Tongue (tissue), 1 donor: ENCODE measurements at regions not wholly inside any gene's neighbourhood (a gene's known extent, or its start where the extent isn't known, plus 50 kb on each side); places are given as distances from the start of the nearest gene placed in this dataset.

Experiments
- DNase-seq: peaks from one replicate; pipeline ENCODE4 v3.0.0-alpha.2; 2015

GRCh38 chr1:17877316-17877715 lies 122.2 kb downstream of the ACTL8 start:
- no peak for DNase-seq

DNA sequence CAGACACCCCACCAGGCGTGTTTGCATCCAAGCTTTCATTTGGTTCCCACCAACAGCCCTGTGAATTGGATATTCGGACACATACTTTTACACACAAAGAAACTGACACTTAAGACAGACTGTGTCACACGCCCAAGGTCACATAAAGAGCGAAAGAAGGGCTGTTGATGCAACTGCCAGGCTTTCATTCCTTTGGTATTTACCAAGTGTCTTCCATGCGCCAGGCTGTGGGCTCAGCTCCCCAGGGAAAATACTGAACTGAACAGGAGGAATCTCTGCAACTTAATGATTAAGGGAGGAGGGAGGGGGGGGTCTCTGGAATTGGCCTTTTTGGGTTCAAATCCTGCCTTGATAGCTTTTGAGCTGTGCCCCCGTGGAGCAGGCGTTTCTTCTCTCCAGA lies 122.8 kb downstream of the ACTL8 start:
- no peak for DNase-seq

DNA sequence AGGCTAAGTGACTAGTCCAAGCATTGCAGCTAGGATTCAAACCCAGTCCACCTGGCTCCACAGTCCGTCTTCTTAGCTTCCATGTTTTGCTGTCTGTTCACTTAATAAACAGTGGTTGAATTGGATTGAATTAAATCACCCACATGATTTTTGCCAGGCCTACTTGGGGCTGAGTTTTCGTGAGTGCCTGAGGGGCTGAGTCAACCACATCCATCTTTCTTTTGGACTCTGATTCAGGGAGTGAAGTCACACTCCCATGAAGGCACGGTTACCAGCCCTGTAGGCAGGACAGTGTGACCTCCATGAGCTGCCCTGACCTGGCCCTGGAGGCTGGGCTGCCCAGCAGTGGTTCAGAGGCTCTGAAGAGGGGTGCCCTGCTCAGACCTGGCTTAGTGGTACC lies 123.7 kb downstream of the ACTL8 start:
- DNase-seq: no peak

DNA sequence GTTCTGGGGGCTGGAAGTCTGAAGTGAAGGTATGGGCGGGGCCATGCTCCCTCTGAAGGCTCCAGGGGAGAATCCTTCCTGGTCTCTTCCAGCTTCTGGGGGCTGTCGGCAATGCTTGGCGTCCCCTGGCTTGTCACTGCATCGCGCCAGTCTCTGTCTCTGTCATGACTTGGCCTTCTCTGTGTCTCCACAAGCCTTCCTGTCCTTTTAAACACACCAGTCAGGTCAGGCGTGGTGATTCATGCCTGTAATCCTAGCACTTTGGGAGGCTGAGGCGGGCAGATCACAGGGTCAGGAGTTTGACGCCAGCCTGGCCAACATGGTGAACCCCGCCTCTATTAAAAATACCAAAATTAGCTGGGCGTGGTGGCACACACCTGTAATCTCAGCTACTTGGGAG lies 125.3 kb downstream of the ACTL8 start:
- DNase-seq: no peak

- DNase-seq: no peak
These were observed 126.6 kb downstream of the ACTL8 start for GRCh38 chr1:17881761-17882160.

GRCh38 chr1:17883136-17883535 lies 128.0 kb downstream of the ACTL8 start:
- DNase-seq: no peak

DNA sequence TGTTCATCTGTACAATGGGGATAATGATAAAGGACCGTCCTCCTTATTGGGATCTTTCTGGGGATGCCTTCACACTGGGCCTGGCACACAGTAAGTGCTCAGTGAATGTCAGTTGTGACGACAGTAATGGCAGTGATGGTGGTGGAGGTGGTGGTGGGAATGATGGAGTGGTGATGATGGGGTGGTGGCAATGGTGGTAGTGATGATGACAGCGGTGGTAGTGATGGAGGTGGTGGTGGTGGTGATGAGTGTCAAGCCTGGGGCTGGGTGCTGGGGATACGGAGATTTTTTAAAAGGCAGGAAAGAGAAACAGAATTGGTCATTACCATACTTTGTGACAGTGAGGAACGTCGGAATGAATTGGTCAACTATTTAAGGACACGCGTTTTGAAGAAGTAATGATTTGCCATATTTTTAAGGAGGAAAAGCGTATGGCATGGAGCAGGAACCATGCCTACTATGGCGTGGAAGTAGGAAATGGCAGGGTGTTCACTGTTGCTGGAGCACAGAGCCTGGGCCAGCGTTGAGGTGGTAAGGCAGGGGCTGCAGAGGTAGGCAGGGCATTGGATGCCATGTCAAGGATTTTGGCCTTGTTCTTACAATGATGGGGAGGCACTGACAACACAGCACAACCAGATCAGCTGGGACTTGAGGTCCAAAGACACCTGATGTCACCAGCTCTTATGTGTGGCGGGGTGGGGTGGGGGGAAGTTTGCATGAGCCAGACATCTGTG lies 128.7 kb downstream of the ACTL8 start:
- no peak for DNase-seq

DNA sequence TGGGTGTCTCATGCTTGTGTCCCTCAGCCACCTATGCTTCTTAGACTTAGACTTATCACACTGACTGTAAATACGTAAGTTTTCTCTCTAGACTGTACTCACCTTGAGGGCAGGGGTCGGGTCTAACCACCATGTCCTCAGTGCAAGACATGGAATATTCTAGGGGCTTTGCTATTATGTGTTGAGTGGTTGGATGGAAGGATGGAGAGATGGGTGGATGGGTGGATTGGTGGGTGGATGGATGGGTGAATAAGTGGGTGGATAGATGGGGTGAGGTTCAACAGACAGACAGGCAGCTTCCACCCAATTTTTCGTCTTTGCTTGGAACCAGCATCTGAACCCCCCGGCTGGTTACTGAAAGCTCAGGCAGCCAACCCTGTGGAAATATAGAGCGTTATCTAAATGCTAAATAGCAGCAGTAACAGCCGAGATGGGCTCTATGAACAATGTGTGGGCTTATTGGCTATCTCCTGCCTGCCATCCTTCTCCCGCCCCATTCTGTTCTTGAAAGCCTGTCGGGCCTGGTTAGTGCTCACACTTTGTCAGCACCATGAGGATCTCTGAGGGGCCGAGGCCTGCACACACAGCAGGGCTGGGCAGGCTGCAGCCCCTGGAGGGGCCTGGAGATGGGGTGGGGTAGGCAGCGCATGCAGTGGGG lies 130.7 kb downstream of the ACTL8 start:
- DNase-seq: no peak

DNA sequence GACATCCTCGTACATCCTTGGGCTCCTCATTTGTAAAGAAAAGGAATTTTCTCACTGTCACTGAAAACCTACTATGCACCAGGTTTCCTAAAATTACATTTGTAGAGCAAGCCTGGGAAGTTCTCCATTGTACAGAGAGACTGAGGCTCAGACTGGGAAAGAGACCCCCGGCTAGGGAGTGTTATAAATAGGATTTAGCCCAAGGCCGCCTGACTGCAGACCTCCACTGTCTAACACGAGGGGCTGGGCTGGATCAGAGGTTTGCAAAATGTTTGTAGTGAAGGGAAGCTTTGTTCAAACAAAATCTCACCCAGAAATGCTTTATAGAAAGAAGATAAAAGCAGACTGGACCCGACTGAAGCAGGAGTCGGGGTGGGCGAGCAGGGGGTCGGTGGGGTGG lies 131.3 kb downstream of the ACTL8 start:
- no peak for DNase-seq

GRCh38 chr1:17886838-17887441 lies 131.8 kb downstream of the ACTL8 start:
- DNase-seq: no peak

DNA sequence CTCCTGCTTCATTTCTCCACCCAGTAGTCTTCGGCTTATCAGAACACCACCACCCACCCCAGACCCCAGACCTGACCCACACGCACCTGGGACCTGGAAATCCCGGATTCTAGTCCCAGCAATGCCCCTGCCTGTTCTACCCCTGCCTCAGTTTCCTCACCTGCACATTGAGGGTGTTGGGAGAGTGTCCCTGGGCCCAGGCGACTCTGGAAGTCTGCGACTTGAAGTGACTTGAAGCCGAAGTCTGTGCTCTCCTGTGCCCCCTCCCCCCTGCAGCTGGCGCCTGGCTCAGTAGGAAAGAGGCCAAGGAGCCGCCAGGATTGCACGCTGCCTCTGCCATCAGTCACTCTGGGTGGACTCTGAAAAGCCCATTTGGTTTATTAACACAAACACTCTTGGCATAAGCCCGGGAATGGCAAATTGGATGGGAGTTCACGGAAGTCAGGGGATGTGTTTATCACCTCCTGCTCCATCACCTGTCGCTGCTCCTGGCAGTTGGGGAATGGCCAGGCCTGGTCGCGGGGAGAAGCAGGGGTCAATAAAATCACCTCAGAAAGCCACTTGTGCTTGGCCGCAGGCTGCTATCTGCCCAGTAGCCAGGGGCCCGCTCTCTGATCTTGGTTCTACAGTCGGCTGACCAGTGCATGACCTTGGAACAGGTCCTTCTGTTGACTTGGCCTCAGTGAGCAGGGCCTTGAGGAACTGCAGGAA lies 132.7 kb downstream of the ACTL8 start:
- peak; percentile 24 for DNase-seq

DNA sequence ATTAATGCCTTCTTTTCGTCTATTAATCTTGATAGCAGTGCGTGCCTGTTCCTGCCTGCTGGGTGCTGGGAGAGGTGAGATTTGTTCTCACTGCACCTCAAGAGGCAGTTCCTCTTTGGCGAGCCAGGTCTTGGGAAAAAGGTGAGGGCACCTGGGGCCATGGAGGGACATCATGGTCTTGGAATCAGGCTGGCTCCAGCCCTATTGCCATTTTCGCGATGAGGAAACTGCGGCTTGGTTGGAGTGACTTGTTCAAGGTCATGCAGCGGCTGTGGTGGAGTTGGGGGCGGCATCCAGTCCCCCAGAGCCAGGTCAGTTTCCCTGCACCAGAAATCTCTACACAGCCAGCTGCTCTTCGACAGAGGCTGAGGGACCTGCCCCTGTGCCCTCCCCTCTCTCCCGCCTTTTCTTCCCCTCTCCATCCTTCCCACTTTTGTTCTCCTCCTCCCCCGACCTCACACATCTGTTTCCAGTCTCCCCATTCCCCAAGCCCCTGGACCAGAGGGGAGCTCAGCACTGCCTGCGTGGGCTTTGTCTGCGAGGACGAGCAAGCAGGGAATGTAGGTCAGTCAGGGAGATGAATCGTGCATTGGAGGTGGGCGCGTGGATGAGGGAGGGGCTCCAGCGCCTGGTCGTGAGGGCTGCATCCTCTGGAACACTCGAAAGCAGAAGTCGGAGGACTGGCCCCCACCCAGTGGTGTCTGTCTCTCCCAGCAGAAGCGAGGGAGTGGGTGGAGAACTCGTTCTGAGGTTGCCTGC lies 135.1 kb downstream of the ACTL8 start:
- no peak for DNase-seq

DNA sequence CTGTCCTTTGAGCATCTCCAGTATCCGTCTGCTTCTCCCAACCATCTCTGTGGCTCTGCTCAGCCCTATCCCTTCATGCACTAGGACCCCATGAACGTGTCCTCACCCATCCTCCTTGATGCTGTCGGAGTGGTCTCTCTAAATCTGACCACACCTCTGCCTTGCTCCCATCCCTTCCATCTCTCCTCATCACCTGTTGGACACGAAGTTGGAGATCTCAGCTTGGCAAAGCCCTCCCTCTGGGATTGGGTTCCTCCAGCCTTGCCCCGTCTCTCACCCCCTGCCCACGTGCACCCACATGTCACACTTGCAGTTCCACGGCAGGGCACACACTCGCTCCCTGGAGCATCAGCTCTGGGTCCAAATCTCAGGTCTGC lies 135.7 kb downstream of the ACTL8 start:
- no peak for DNase-seq

GRCh38 chr1:17891205-17892110 lies 136.3 kb downstream of the ACTL8 start:
- no peak for DNase-seq

- DNase-seq: no peak
These were observed 137.1 kb downstream of the ACTL8 start for GRCh38 chr1:17892225-17892624.

DNA sequence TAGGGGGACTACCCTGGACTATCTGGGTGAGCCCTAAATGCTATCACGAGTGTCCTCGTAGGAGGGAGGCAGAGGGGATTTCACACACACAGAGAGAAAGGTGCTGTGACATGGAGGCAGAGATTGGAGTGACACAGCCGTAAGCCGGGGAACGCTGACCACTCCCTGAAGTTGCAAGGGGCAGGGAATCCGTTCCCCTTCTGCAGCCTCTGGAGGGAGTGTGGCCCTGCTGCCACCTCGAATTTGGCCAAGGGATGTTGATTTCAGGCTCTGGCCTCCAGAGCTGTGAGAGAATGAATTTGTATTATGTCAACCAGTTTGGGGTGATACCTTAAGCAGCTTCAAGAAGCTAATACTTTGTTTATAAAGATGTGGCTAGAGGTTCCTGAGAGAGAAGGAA lies 137.7 kb downstream of the ACTL8 start:
- no peak for DNase-seq

DNA sequence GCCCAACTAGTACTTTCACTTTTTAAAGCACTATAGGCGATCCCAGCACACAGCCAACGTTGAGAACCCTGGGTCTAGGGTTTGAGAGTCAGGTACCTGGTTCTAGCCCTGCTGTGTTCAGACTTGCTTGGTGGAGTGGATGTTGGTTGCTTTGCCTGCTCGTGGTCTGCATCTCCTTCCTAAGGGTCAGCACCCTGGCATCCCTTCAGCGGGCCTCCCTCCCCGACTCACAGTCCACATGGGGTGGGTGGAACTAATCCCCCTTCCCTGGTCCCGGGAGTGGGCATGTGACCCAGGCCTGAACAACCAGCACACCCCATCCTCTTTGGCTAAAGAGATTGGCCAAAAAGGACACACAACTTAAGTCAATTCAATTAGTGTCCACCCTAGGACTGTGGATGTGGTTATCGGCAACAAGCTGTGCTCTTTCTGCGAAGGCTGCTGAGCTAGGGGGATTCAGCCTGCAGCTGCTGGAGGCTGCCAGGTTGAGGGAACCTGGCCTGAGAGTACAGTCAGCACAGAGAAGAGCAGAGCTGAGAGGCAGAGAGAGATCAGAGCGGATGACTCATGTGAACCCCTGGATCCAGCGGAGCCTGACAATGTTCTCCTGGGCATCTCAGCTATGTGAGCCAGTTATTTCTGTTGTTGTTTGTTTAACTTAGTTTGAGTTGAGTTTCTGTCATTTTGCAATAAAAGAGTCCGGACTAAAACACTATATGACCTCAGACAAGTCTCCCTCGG lies 138.9 kb downstream of the ACTL8 start:
- DNase-seq: no peak

DNA sequence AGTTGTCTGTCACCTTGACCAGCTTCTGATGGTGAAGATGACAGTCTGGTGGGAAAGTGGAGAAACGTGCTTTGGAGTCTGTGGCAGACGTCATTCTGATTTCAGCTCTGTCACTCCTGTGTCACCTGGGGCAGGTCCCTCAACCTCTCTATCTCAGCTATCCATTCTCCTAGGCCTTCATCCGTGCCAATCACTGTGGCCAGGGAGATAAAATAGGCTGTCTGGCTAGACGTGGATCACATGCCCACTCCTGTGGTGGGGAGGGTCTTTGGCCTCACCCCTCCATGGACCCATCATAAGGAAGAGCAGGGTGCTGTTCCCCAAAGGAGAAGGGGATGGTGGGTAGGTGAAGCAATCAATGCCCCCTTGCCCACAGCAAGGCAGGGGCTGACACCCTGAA lies 140.3 kb downstream of the ACTL8 start:
- DNase-seq: no peak

DNA sequence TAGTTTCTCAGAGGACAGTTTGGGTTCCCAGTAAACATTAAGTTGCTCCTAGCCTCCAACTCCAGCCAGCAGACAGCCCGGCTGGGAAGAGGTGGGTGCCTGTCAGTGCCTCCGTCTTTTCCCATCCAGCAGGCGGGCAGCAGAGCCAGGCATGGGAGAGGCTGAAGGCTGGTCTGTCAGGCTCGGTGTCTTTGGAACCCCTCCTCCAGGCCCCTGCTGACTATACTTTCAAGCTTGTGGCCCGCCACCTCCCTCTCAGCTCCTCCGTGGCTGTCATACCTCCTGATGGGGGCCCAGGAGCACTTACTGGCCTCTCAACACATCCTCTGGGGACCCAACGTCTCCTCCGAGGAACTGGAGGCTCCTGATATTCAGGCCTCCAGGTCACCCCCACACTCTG lies 140.9 kb downstream of the ACTL8 start:
- no peak for DNase-seq

- DNase-seq: no peak
These were observed 148.3 kb downstream of the ACTL8 start for GRCh38 chr1:17903386-17903785.

- DNase-seq: no peak
These were observed 149.2 kb downstream of the ACTL8 start for GRCh38 chr1:17904290-17904689.
